A673 (cell line): ENCODE measurements at regions not wholly inside any gene's neighbourhood (a gene's known extent, or its start where the extent isn't known, plus 50 kb on each side); places are given as distances from the start of the nearest gene placed in this dataset.

Experiments
- BruUV-seq: library from RNA; stranded (reverse); fragments of 400-500 nt; replicated peaks from 2 replicates; lab custom pipeline; 2021; lab: Mats Ljungman, UMichigan
- CTCF ChIA-PET: fragments of 300-600 bp; sonication (Branson Sonifier 250); formaldehyde crosslinking; loops from one replicate; lab custom pipeline; 2022; ENCODE audit warnings: antibody characterized with exemption; lab: Charles Lee
- POLR2A ChIA-PET: fragments of 300-600 bp; sonication (Branson Sonifier 250); formaldehyde crosslinking; loops from one replicate; lab custom pipeline; 2022; ENCODE audit warnings: antibody characterized with exemption; ENCODE audit not compliant: low non-redundant PET; lab: Charles Lee
- DNase-seq: peaks from one replicate; pipeline ENCODE4 v3.0.0-alpha.2; 2015; ENCODE audit warnings: low spot score
- H3K27ac ChIP-seq: fragments of 200-600 bp; sonication (generic); 2 replicates; pipeline ENCODE4 v1.5.1; 2016; ENCODE audit warnings: mixed run types, low read depth, mild to moderate bottlenecking, mixed read lengths, antibody characterized with exemption, low read length; ENCODE audit not compliant: poor library complexity, severe bottlenecking
- H3K27me3 ChIP-seq: fragments of 200-600 bp; sonication (generic); replicated peaks from 2 replicates; pipeline ENCODE4 v1.6.1; 2017; ENCODE audit warnings: mixed run types, low read depth, mild to moderate bottlenecking, mixed read lengths, antibody characterized with exemption, low read length; ENCODE audit not compliant: insufficient read depth, poor library complexity
- H3K36me3 ChIP-seq: fragments of 200-600 bp; sonication (generic); 2 replicates; pipeline ENCODE4 v1.6.1; 2016; ENCODE audit warnings: mixed run types, mild to moderate bottlenecking, mixed read lengths, antibody characterized with exemption, low read length; ENCODE audit not compliant: insufficient read depth, poor library complexity, severe bottlenecking
- H3K4me1 ChIP-seq: fragments of 200-600 bp; sonication (generic); 2 replicates; pipeline ENCODE4 v1.6.1; 2017; ENCODE audit warnings: mixed run types, mild to moderate bottlenecking, mixed read lengths, antibody characterized with exemption, low read length; ENCODE audit not compliant: insufficient read depth, poor library complexity, severe bottlenecking
- H3K4me3 ChIP-seq: fragments of 200-600 bp; sonication (generic); 2 replicates; pipeline ENCODE4 v1.5.1; 2016; ENCODE audit warnings: low read depth, mixed run types, mild to moderate bottlenecking, mixed read lengths, low read length; ENCODE audit not compliant: poor library complexity, severe bottlenecking
- H3K9me3 ChIP-seq: fragments of 200-600 bp; sonication (generic); 2 replicates; pipeline ENCODE4 v1.6.1; 2016; ENCODE audit warnings: mixed run types, low read depth, mild to moderate bottlenecking, mixed read lengths, antibody characterized with exemption, low read length; ENCODE audit not compliant: poor library complexity, severe bottlenecking
- EZH2 ChIP-seq: fragments of 200-600 bp; sonication (generic); IDR thresholded peaks from 2 replicates; pipeline ENCODE4 v1.6.1; 2017; ENCODE audit warnings: borderline replicate concordance, low read depth, mild to moderate bottlenecking, mixed read lengths, antibody characterized with exemption, low read length; ENCODE audit not compliant: poor library complexity, severe bottlenecking
- intact Hi-C: fragments of 100-400 bp; cut with micrococcal nuclease; formaldehyde crosslinking; loops from one replicate; pipeline ENCODE4 v1.10.0; 2022; ENCODE audit not compliant: unreplicated experiment
- TF ChIP-seq, protein P1 (sequence below): fragments of 300-800, 200-600 bp; sonication (generic); conservative IDR thresholded peaks from 2 replicates; pipeline ENCODE4 v1.5.1; 2017; ENCODE audit warnings: low read depth, mild to moderate bottlenecking, antibody characterized with exemption, low read length, moderate library complexity, mixed read lengths

DNA sequence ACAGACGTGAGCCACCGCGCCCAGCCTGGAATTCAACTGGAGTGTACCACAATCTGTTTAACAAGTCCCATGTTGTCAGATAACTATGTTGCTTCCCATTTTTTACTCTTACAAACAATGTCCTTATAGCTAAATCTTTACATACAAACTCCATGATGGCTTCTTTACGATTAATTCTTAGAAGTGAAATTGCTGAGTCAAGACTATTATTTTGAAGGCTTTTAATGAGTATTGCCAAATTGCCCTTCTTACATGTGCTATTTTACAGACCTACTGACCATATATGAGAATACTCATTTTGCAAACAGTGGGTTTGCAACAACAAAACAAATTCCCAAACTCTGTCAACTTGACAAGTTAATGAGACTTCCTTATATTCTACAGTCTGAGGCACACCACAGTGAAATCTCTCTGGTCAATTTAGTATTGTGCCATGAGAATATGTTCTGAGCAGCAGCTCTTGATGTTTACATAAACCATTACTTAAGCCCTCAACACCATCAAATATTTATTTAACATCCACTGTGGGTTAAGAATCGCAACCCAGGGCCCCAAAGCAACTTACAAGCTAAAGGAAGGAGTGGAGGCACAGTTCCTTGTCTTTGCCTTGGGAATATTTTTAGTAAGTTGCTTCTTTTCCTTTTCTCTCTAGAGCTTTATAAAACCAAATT is 128.5 kb downstream of the SPRY1 start:
- BruUV-seq, result no TSS peak
- Histone ChIP-seq H3K4me1 (peaks cover 16% of the 10 kb centered on the region), H3K4me3 (no peak overlapping the region), H3K27ac (no peak overlapping the region), H3K36me3 (no peaks in the 10 kb centered on the region), H3K27me3 (no peaks in the 10 kb centered on the region), H3K9me3 (no peaks in the 10 kb centered on the region)
- POLR2A ChIA-PET, result no interaction called here
- CTCF ChIA-PET, result no interaction called here
- intact Hi-C loops, result no loop called here
- DNase-seq, result no peak
- no peak for TF ChIP-seq EZH2
- TF ChIP-seq, protein P1, sequence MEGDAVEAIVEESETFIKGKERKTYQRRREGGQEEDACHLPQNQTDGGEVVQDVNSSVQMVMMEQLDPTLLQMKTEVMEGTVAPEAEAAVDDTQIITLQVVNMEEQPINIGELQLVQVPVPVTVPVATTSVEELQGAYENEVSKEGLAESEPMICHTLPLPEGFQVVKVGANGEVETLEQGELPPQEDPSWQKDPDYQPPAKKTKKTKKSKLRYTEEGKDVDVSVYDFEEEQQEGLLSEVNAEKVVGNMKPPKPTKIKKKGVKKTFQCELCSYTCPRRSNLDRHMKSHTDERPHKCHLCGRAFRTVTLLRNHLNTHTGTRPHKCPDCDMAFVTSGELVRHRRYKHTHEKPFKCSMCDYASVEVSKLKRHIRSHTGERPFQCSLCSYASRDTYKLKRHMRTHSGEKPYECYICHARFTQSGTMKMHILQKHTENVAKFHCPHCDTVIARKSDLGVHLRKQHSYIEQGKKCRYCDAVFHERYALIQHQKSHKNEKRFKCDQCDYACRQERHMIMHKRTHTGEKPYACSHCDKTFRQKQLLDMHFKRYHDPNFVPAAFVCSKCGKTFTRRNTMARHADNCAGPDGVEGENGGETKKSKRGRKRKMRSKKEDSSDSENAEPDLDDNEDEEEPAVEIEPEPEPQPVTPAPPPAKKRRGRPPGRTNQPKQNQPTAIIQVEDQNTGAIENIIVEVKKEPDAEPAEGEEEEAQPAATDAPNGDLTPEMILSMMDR, result no peak

DNA sequence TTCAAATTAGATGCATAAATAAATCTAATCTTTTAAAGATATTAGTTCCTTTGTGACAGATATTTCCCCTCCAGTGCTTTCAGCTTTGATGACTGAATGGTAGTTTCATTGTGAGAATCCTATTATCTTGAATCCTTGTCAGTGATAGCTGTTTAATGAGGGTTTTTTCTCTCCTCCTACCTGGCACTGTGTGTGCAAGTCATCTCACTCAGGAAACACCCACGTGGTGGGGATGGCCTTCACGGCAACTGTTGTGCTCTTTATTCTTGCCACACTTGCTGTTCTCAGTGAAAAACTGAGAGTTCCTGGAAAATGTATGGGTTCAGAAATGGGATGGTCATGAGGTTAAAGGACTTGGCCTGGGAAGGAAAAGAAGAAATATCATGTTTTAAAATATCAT is 129.9 kb downstream of the SPRY1 start:
- Histone ChIP-seq H3K9me3 (no peaks in the 10 kb centered on the region), H3K4me3 (no peak overlapping the region), H3K4me1 (peaks cover 20% of the 10 kb centered on the region), H3K36me3 (no peaks in the 10 kb centered on the region), H3K27ac (no peak overlapping the region), H3K27me3 (no peaks in the 10 kb centered on the region)
- ChIA-PET CTCF (no interaction called here), POLR2A (no interaction called here)
- no peak for TF ChIP-seq EZH2
- TF ChIP-seq, protein P1, result no peak
- DNase-seq, result peak; percentile 15
- intact Hi-C loops, result no loop called here
- no TSS peak for BruUV-seq

DNA sequence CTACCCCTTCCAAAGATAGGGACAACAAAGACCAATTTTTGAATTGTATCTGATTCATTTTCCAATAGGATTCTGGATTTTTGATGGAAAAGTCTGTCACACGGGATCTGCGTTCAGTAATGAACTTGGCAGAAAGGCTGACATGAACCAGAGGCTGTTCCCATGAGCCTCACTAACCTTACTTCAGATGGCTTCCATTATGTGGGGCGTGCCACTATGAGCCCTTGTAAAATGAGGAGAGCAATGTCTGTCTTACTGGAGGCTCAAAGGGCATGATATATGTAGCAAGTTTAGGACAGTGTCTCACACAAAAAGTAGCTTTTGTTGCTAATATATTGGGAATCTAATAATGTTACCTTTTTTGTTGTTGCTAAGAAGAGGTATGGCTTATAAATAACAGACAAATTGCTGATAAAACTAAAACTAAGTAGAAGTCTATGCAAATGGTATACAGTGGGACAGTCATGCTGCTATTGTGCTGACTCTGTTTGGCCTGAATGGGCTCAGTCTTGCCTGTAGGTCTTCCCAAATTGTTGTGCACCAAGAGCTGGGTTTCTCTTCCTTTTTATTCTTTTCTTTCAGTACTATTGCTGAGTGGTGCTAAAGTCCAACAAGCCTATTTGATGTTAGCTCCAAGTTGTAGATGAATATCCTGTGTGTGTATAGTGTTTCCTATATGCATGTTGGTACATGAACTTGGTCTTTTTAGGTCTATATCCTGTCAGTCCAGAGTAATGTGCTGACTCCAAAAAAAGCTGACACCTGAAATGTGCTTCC is 132.1 kb downstream of the SPRY1 start:
- DNase-seq, result no peak
- BruUV-seq, result no TSS peak
- intact Hi-C loops, result no loop called here
- ChIA-PET POLR2A (no interaction called here), CTCF (no interaction called here)
- Histone ChIP-seq H3K27ac (no peak overlapping the region), H3K4me1 (peaks cover 20% of the 10 kb centered on the region), H3K4me3 (no peak overlapping the region), H3K27me3 (no peaks in the 10 kb centered on the region), H3K36me3 (no peaks in the 10 kb centered on the region), H3K9me3 (peaks cover 1% of the 10 kb centered on the region)
- TF ChIP-seq EZH2, result no peak
- TF ChIP-seq, protein P1, result no peak
